Raji (cell line): ENCODE measurements at regions not wholly inside any gene's neighbourhood (a gene's known extent, or its start where the extent isn't known, plus 50 kb on each side); places are given as distances from the start of the nearest gene placed in this dataset.

Experiments used
- POLR2A ChIP-seq: IDR thresholded peaks from 2 replicates; pipeline ENCODE4 v1.6.1; 2011; ENCODE audit warnings: low read depth, low read length, control low read depth; ENCODE audit not compliant: insufficient read depth

GRCh38 chr1:188489336-188490112 lies 1660.8 kb downstream of the PLA2G4A start:
- no peak for TF ChIP-seq POLR2A

- no peak for TF ChIP-seq POLR2A
Measured at GRCh38 chr1:188496506-188496905, 1667.8 kb downstream of the PLA2G4A start.

GRCh38 chr1:188497020-188497419 lies 1668.3 kb downstream of the PLA2G4A start:
- TF ChIP-seq POLR2A = no peak

- no peak for TF ChIP-seq POLR2A
Measured at GRCh38 chr1:188499690-188500089, 1670.9 kb downstream of the PLA2G4A start.

GRCh38 chr1:188514917-188515316 lies 1686.2 kb downstream of the PLA2G4A start:
- no peak for TF ChIP-seq POLR2A

GRCh38 chr1:188517139-188517538 lies 1688.4 kb downstream of the PLA2G4A start:
- no peak for TF ChIP-seq POLR2A

GRCh38 chr1:188551176-188551575 lies 1722.4 kb downstream of the PLA2G4A start:
- no peak for TF ChIP-seq POLR2A

- no peak for TF ChIP-seq POLR2A
Measured at GRCh38 chr1:188557053-188557452, 1728.3 kb downstream of the PLA2G4A start.

- no peak for TF ChIP-seq POLR2A
Measured at GRCh38 chr1:188582911-188583532, 1754.3 kb downstream of the PLA2G4A start.

- TF ChIP-seq POLR2A = no peak
Measured at GRCh38 chr1:188584119-188584518, 1755.4 kb downstream of the PLA2G4A start.

- TF ChIP-seq POLR2A = no peak
Measured at GRCh38 chr1:188590641-188591040, 1761.9 kb downstream of the PLA2G4A start.

- TF ChIP-seq POLR2A = no peak
Measured at GRCh38 chr1:188594542-188595235, 1765.9 kb downstream of the PLA2G4A start.

- TF ChIP-seq POLR2A = no peak
Measured at GRCh38 chr1:188599313-188599712, 1770.6 kb downstream of the PLA2G4A start.

GRCh38 chr1:188611432-188611831 lies 1782.7 kb downstream of the PLA2G4A start:
- TF ChIP-seq POLR2A = no peak

GRCh38 chr1:188615321-188615720 lies 1786.6 kb downstream of the PLA2G4A start:
- TF ChIP-seq POLR2A = no peak

- no peak for TF ChIP-seq POLR2A
Measured at GRCh38 chr1:188620236-188620635, 1791.5 kb downstream of the PLA2G4A start.

- TF ChIP-seq POLR2A = no peak
Measured at GRCh38 chr1:188641566-188642211, 1812.9 kb downstream of the PLA2G4A start.
